ENCODE measurements at regions not wholly inside any gene's neighbourhood (a gene's known extent, or its start where the extent isn't known, plus 50 kb on each side); places are given as distances from the start of the nearest gene placed in this dataset.

DNA sequence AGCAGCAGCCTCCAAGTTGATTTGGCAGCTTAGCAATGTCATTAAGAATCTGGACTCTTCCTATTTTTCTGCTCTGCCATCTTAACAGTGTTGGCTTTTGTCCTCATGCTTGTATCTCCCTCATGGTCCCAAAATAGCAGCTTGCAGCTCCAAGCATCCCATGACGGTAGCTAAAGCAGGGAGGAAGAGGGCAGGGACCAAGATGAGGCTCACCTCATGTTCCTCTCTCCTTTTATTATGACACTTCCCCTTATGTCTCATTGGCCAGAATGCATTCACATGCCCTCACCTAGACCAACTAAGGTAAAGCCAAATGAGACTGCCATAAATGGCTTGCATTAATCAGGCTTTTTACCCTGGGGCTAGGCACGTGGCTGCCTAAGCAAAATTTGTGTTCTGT is 382.4 kb downstream of the SHQ1 start:
- Histone ChIP-seq H3K27ac (ENCODE audit: low read length) (no peak overlapping the region), H3K27me3 (ENCODE audit: control insufficient read depth, insufficient read depth, low read length) (no peaks in the 10 kb centered on the region), H3K4me1 (ENCODE audit: control insufficient read depth, insufficient read depth, low read length) (no peaks in the 10 kb centered on the region), H3K36me3 (ENCODE audit: control insufficient read depth, insufficient read depth, low read length) (no peaks in the 10 kb centered on the region), H3K9me3 (ENCODE audit: control insufficient read depth, insufficient read depth, low read length) (no peaks in the 10 kb centered on the region), H3K4me3 (ENCODE audit: low read length) (no peak overlapping the region)
- WGBS (ENCODE audit: insufficient coverage, insufficient read length), result no CpG with 5 or more reads among the region's 2 CpGs
- no peak for DNase-seq (ENCODE audit: low read depth, low spot score)

GRCh38 chr3:72463083-72463482 is 385.2 kb downstream of the SHQ1 start:
- no peaks in the 10 kb centered on the region for H3K36me3 ChIP-seq (ENCODE audit: control insufficient read depth, insufficient read depth, low read length)
- no peak overlapping the region for H3K4me3 ChIP-seq (ENCODE audit: low read length)
- H3K27ac ChIP-seq (ENCODE audit: low read length), result no peak overlapping the region
- no peaks in the 10 kb centered on the region for H3K9me3 ChIP-seq (ENCODE audit: control insufficient read depth, insufficient read depth, low read length)
- no peaks in the 10 kb centered on the region for H3K4me1 ChIP-seq (ENCODE audit: control insufficient read depth, insufficient read depth, low read length)
- DNase-seq (ENCODE audit: low read depth, low spot score), result no peak
- H3K27me3 ChIP-seq (ENCODE audit: control insufficient read depth, insufficient read depth, low read length), result no peaks in the 10 kb centered on the region
- no CpG with 5 or more reads among the region's 9 CpGs for WGBS (ENCODE audit: insufficient coverage, insufficient read length)

GRCh38 chr3:72462595-72463011 is 385.6 kb downstream of the SHQ1 start:
- Histone ChIP-seq H3K9me3 (ENCODE audit: control insufficient read depth, insufficient read depth, low read length) (no peaks in the 10 kb centered on the region), H3K36me3 (ENCODE audit: control insufficient read depth, insufficient read depth, low read length) (no peaks in the 10 kb centered on the region), H3K4me3 (ENCODE audit: low read length) (no peak overlapping the region), H3K27ac (ENCODE audit: low read length) (no peak overlapping the region), H3K4me1 (ENCODE audit: control insufficient read depth, insufficient read depth, low read length) (no peaks in the 10 kb centered on the region), H3K27me3 (ENCODE audit: control insufficient read depth, insufficient read depth, low read length) (no peaks in the 10 kb centered on the region)
- WGBS (ENCODE audit: insufficient coverage, insufficient read length), result no CpG with 5 or more reads among the region's 6 CpGs
- no peak for DNase-seq (ENCODE audit: low read depth, low spot score)

GRCh38 chr3:72461787-72462186 is 386.5 kb downstream of the SHQ1 start:
- no peak overlapping the region for H3K4me3 ChIP-seq (ENCODE audit: low read length)
- no peaks in the 10 kb centered on the region for H3K4me1 ChIP-seq (ENCODE audit: control insufficient read depth, insufficient read depth, low read length)
- H3K36me3 ChIP-seq (ENCODE audit: control insufficient read depth, insufficient read depth, low read length), result no peaks in the 10 kb centered on the region
- no peak for DNase-seq (ENCODE audit: low read depth, low spot score)
- H3K9me3 ChIP-seq (ENCODE audit: control insufficient read depth, insufficient read depth, low read length), result no peaks in the 10 kb centered on the region
- H3K27ac ChIP-seq (ENCODE audit: low read length), result no peak overlapping the region
- H3K27me3 ChIP-seq (ENCODE audit: control insufficient read depth, insufficient read depth, low read length), result no peaks in the 10 kb centered on the region
- WGBS (ENCODE audit: insufficient coverage, insufficient read length), result no CpG with 5 or more reads among the region's 4 CpGs

GRCh38 chr3:72460205-72461174 is 387.8 kb downstream of the SHQ1 start:
- DNase-seq (ENCODE audit: low read depth, low spot score), result no peak
- no peaks in the 10 kb centered on the region for H3K27me3 ChIP-seq (ENCODE audit: control insufficient read depth, insufficient read depth, low read length)
- WGBS (ENCODE audit: insufficient coverage, insufficient read length), result no CpG with 5 or more reads among the region's 8 CpGs
- no peak overlapping the region for H3K27ac ChIP-seq (ENCODE audit: low read length)
- no peaks in the 10 kb centered on the region for H3K36me3 ChIP-seq (ENCODE audit: control insufficient read depth, insufficient read depth, low read length)
- no peaks in the 10 kb centered on the region for H3K4me1 ChIP-seq (ENCODE audit: control insufficient read depth, insufficient read depth, low read length)
- no peak overlapping the region for H3K4me3 ChIP-seq (ENCODE audit: low read length)
- H3K9me3 ChIP-seq (ENCODE audit: control insufficient read depth, insufficient read depth, low read length), result no peaks in the 10 kb centered on the region

DNA sequence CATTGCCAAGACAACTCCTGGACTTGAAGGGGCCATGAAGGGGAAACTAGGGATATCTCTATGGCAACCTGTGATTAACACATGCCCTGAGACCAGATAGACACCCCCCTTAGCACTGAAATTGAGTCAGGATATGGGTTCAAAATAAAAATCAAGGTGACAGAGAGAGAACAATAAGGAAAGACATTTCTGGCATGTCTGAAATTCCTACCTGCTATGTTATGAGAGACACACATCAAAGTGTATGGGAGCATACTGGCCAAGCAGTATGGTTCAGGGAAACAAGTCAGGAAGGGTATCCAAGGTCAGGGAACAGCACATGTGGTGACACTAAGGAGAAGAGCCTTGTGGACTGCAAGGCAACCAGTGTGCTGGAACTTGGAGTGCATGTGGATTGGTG is 388.7 kb downstream of the SHQ1 start:
- no peak for DNase-seq (ENCODE audit: low read depth, low spot score)
- H3K36me3 ChIP-seq (ENCODE audit: control insufficient read depth, insufficient read depth, low read length), result no peaks in the 10 kb centered on the region
- no peaks in the 10 kb centered on the region for H3K27me3 ChIP-seq (ENCODE audit: control insufficient read depth, insufficient read depth, low read length)
- no peak overlapping the region for H3K4me3 ChIP-seq (ENCODE audit: low read length)
- no peaks in the 10 kb centered on the region for H3K9me3 ChIP-seq (ENCODE audit: control insufficient read depth, insufficient read depth, low read length)
- H3K4me1 ChIP-seq (ENCODE audit: control insufficient read depth, insufficient read depth, low read length), result no peaks in the 10 kb centered on the region
- H3K27ac ChIP-seq (ENCODE audit: low read length), result no peak overlapping the region

- DNase-seq (ENCODE audit: low read depth, low spot score), result no peak
- H3K4me1 ChIP-seq (ENCODE audit: control insufficient read depth, insufficient read depth, low read length), result no peaks in the 10 kb centered on the region
- H3K27ac ChIP-seq (ENCODE audit: low read length), result no peak overlapping the region
- no CpG with 5 or more reads among the region's 4 CpGs for WGBS (ENCODE audit: insufficient coverage, insufficient read length)
- H3K36me3 ChIP-seq (ENCODE audit: control insufficient read depth, insufficient read depth, low read length), result no peaks in the 10 kb centered on the region
- no peaks in the 10 kb centered on the region for H3K27me3 ChIP-seq (ENCODE audit: control insufficient read depth, insufficient read depth, low read length)
- H3K4me3 ChIP-seq (ENCODE audit: low read length), result no peak overlapping the region
- no peaks in the 10 kb centered on the region for H3K9me3 ChIP-seq (ENCODE audit: control insufficient read depth, insufficient read depth, low read length)
These were observed 389.9 kb downstream of the SHQ1 start for GRCh38 chr3:72458375-72458774.

- Histone ChIP-seq H3K4me3 (ENCODE audit: low read length) (no peak overlapping the region), H3K27ac (ENCODE audit: low read length) (no peak overlapping the region), H3K9me3 (ENCODE audit: control insufficient read depth, insufficient read depth, low read length) (no peaks in the 10 kb centered on the region), H3K27me3 (ENCODE audit: control insufficient read depth, insufficient read depth, low read length) (no peaks in the 10 kb centered on the region), H3K4me1 (ENCODE audit: control insufficient read depth, insufficient read depth, low read length) (no peaks in the 10 kb centered on the region), H3K36me3 (ENCODE audit: control insufficient read depth, insufficient read depth, low read length) (no peaks in the 10 kb centered on the region)
- no peak for DNase-seq (ENCODE audit: low read depth, low spot score)
- WGBS (ENCODE audit: insufficient coverage, insufficient read length), result no CpG with 5 or more reads among the region's 3 CpGs
These were observed 393.8 kb downstream of the SHQ1 start for GRCh38 chr3:72454441-72454840.

DNA sequence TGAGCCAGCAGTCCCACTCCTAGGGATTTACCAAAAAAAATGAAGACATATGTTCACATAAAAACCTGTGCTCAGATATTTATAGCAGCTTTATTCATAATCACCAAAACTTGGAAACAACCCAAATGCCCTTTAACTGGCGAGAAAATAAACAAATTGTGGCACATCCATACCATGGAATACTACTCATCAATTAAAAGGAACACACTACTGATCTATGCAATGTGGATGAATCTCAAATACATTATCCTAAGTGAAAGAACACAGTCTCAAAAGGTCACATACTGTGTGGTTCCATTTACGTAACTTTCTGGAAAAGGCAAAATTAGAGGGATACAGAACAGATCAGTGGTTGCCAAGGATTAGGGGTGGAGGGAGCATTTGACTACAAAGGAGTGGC is 394.5 kb downstream of the SHQ1 start:
- H3K4me1 ChIP-seq (ENCODE audit: control insufficient read depth, insufficient read depth, low read length), result no peaks in the 10 kb centered on the region
- no peak overlapping the region for H3K27ac ChIP-seq (ENCODE audit: low read length)
- no peak for DNase-seq (ENCODE audit: low read depth, low spot score)
- no peaks in the 10 kb centered on the region for H3K36me3 ChIP-seq (ENCODE audit: control insufficient read depth, insufficient read depth, low read length)
- WGBS (ENCODE audit: insufficient coverage, insufficient read length), result no CpG with 5 or more reads among the region's 2 CpGs
- no peaks in the 10 kb centered on the region for H3K27me3 ChIP-seq (ENCODE audit: control insufficient read depth, insufficient read depth, low read length)
- no peak overlapping the region for H3K4me3 ChIP-seq (ENCODE audit: low read length)
- H3K9me3 ChIP-seq (ENCODE audit: control insufficient read depth, insufficient read depth, low read length), result no peaks in the 10 kb centered on the region

- Histone ChIP-seq H3K4me3 (ENCODE audit: low read length) (no peak overlapping the region), H3K27ac (ENCODE audit: low read length) (no peak overlapping the region), H3K9me3 (ENCODE audit: control insufficient read depth, insufficient read depth, low read length) (no peaks in the 10 kb centered on the region), H3K4me1 (ENCODE audit: control insufficient read depth, insufficient read depth, low read length) (no peaks in the 10 kb centered on the region), H3K27me3 (ENCODE audit: control insufficient read depth, insufficient read depth, low read length) (peaks cover 1% of the 10 kb centered on the region; the same call in 1 of the 2 replicates), H3K36me3 (ENCODE audit: control insufficient read depth, insufficient read depth, low read length) (no peaks in the 10 kb centered on the region)
- no peak for DNase-seq (ENCODE audit: low read depth, low spot score)
- WGBS (ENCODE audit: insufficient coverage, insufficient read length), result no CpG with 5 or more reads among the region's 5 CpGs
These were observed 395.5 kb downstream of the SHQ1 start for GRCh38 chr3:72452745-72453144.

- no CpG with 5 or more reads among the region's 3 CpGs for WGBS (ENCODE audit: insufficient coverage, insufficient read length)
- Histone ChIP-seq H3K4me1 (ENCODE audit: control insufficient read depth, insufficient read depth, low read length) (no peaks in the 10 kb centered on the region), H3K36me3 (ENCODE audit: control insufficient read depth, insufficient read depth, low read length) (no peaks in the 10 kb centered on the region), H3K27me3 (ENCODE audit: control insufficient read depth, insufficient read depth, low read length) (peaks cover 2% of the 10 kb centered on the region; the same call in 1 of the 2 replicates), H3K4me3 (ENCODE audit: low read length) (no peak overlapping the region), H3K27ac (ENCODE audit: low read length) (no peak overlapping the region), H3K9me3 (ENCODE audit: control insufficient read depth, insufficient read depth, low read length) (no peaks in the 10 kb centered on the region)
- DNase-seq (ENCODE audit: low read depth, low spot score), result no peak
These were observed 396.4 kb downstream of the SHQ1 start for GRCh38 chr3:72451841-72452240.

Data from iPS DF 6.9 (cell line).